Stimulated activated naive B cell treated with anti-CD40 and anti-IgM and Interleukin-4, amounts not matched to agents 10 μg/mL and 1 μg/mL and 100 μg/mL, for 72 hours (primary cell): ENCODE measurements at regions not wholly inside any gene's neighbourhood (a gene's known extent, or its start where the extent isn't known, plus 50 kb on each side); places are given as distances from the start of the nearest gene placed in this dataset.

Experiments
- ATAC-seq, 2 donors: fragments of 150-1000 bp; cut with Tn5 transposase; replicated peaks; 2 replicates each; pipeline ENCODE4 v1.10.0; 2021; ENCODE audit warnings: moderate library complexity in 1 of 2
- DNase-seq: peaks from one replicate; pipeline ENCODE4 v3.0.0; 2021
- H3K27ac Mint-ChIP-seq: one replicate; pipeline ENCODE4 v1.8.0; 2022; ENCODE audit warnings: mild to moderate bottlenecking, mixed read lengths
- H3K27me3 Mint-ChIP-seq, 2 donors: one replicate each; pipeline ENCODE4 v1.8.0; 2022; ENCODE audit warnings: mixed read lengths in 2 of 2
- H3K36me3 Mint-ChIP-seq, 2 donors: one replicate each; pipeline ENCODE4 v1.8.0; 2022; ENCODE audit warnings: mixed read lengths in 2 of 2, mild to moderate bottlenecking in 1 of 2
- H3K4me1 Mint-ChIP-seq, 2 donors: one replicate each; pipeline ENCODE4 v1.8.0; 2022; ENCODE audit warnings: mixed read lengths in 2 of 2, mild to moderate bottlenecking in 1 of 2
- H3K4me3 Mint-ChIP-seq, 2 donors: one replicate each; pipeline ENCODE4 v1.8.0; 2022; ENCODE audit warnings: mild to moderate bottlenecking in 2 of 2, mixed read lengths in 2 of 2, moderate library complexity in 1 of 2
- H3K9me3 Mint-ChIP-seq, 2 donors: one replicate each; pipeline ENCODE4 v1.8.0; 2022; ENCODE audit warnings: mixed read lengths in 2 of 2, mild to moderate bottlenecking in 1 of 2

DNA sequence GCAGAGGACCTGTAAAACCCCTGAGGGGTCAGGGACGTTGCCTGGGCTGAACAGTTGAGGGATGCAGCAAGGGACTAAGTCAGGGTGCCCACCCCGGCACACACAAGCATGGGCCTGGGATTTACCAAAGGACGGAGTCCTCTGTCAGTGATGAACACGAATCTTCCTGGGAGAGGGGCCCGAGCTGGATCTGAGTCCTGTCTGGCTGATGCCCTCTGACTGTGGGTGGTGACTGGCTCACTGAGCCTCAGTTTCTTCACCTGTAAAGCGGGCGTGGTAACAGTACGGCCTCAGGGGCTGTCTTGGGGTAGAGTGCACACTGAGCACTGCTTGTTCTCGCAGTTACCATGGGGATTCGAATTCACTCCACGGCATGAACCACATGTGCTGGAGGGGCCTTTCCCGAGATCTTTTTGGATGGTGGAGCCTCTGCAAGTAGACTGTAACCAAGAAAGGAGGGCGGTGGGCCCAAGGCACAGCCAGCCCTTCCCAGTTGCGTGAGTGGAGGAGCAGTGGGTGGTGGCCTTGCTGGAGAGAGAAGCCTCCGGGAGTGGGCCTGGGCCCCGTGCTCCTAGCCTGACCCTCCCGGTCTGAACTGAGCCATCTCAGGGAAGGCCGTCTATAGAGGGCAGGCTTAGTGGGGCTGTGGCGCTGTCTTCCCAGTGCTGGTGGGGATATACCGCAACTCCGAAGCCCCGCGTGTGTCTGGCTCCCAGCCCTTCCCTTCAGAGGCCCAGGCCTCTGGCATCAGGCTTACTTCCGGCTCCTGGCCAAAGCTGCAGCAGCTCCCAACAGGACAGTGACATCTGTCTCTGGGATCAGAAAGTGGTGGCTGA, 130.8 kb upstream of the HS6ST1 start:
- ATAC-seq: no peak
- peaks cover 14 to 22% of the 10 kb centered on the region in 2 donors for H3K27me3 Mint-ChIP-seq
- DNase-seq: no peak
- no peaks in the 10 kb centered on the region for H3K36me3 Mint-ChIP-seq
- no peak overlapping the region for H3K4me3 Mint-ChIP-seq
- no peaks in the 10 kb centered on the region for H3K4me1 Mint-ChIP-seq
- H3K9me3 Mint-ChIP-seq: peaks cover 0 to 7% of the 10 kb centered on the region in 2 donors
- no peak overlapping the region for H3K27ac Mint-ChIP-seq

DNA sequence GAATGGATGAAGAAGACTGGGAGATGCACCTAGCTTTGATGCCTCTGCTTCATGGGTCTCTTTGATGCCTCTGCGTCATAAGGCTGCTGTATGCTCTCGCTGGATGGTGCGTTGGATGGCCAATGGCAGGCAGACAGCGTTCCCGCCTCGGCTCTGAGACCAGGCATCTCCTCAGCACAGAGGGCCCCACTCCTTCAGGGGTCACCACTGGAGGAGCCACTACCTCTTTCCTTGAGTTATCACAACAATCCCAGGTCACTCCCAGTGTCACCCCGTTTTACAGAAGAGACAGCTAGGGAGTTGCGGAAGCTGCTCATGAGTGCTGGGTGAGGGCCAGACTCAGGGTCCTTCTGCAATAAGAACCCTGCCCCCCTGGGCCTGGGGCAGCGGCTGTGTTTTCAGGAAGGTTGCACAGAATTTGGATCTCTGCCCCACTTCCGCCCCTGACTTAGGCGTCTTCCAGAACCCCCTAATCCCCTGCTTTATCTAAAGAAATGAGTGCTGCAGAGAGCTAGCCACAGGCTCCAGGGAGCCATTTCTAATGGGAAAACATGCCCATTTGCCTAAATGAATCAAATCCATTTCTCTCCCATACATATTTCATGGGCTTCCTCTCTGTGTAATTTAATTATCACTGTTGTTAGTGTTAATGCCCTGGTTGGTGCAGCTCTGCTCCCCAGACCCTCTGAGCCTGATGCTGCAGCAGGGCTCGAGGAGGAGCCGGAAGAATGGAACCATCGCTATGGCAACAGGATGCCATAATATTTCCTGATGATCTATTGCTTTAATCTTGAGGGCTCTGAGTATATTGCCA, 131.8 kb upstream of the HS6ST1 start:
- Mint-ChIP-seq H3K4me1 (no peaks in the 10 kb centered on the region), H3K27ac (no peak overlapping the region), H3K36me3 (no peaks in the 10 kb centered on the region), H3K4me3 (no peak overlapping the region), H3K27me3 (peaks cover 15 to 19% of the 10 kb centered on the region in 2 donors), H3K9me3 (peaks cover 0 to 7% of the 10 kb centered on the region in 2 donors)
- no peak for ATAC-seq
- no peak for DNase-seq

DNA sequence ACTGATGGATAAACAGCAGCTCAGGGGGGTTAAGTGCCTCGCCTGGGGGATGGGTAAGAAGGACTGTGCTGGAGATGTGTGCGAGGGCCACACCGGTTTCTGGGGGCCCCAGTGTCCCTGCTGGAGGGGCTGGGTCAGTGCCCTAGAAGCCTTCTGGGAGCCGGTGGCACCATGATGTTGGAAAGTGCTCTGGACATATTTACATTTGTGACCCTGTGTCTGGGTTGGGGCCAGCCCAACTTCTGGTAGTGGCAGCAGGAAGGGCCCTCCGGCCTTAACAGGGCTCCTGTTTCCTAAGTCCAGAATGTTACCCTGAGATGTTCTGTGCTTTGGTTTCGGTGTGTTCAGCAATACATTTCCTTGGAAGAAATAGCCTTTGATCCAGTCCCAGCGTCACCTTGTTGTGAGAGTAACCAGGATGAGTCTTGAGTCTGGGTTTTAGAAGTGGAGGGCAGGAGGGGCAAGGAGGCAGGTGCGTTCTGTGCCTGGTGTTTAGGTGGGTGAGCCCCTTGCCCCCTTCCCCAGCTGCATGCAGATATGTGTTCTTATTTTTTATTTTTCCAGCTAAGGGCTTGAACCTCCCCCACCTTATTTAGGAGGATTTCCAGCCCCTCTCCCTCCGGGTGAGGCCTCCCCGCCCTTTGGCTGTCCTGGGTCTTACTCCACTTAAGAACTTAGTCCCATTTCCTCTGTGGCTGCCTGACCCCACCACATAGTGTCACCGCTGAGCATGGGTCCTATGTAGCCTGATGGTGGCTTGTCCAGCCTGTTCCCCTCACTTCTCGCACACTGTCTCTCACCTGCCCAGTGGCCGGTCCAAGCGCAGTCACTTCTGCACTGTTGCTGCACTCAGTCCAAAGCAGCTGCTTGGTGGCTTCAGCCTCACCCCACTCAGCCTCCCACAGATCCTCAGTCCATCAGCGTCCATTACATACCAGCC, 132.7 kb upstream of the HS6ST1 start:
- Mint-ChIP-seq H3K4me3 (no peak overlapping the region), H3K4me1 (no peaks in the 10 kb centered on the region), H3K9me3 (peaks cover 0 to 7% of the 10 kb centered on the region in 2 donors), H3K36me3 (peaks cover 0 to 1% of the 10 kb centered on the region in 2 donors), H3K27me3 (peaks cover 15% of the 10 kb centered on the region in 2 donors), H3K27ac (no peak overlapping the region)
- ATAC-seq (no peak), DNase-seq (no peak)

DNA sequence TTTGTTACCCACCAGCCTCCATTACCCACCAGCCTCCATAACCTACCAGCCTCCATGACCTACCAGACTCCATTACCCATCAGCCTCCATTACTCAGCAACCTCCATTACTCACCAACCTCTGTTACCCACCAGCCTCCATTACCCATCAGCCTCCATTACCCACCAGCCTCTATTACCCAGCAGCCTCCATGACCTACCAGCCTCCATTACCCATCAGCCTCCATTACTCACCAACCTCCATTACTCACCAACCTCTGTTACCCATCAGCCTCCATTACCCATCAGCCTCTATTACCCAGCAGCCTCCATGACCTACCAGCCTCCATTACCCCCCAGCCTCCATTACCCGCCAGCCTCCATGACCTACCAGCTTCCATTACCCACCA, 133.3 kb upstream of the HS6ST1 start:
- Mint-ChIP-seq H3K36me3 (peaks cover 0 to 1% of the 10 kb centered on the region in 2 donors), H3K4me1 (no peaks in the 10 kb centered on the region), H3K4me3 (no peak overlapping the region), H3K27ac (no peak overlapping the region), H3K27me3 (peaks cover 9 to 16% of the 10 kb centered on the region in 2 donors), H3K9me3 (peaks cover 0 to 7% of the 10 kb centered on the region in 2 donors)
- ATAC-seq: no peak
- DNase-seq: no peak

DNA sequence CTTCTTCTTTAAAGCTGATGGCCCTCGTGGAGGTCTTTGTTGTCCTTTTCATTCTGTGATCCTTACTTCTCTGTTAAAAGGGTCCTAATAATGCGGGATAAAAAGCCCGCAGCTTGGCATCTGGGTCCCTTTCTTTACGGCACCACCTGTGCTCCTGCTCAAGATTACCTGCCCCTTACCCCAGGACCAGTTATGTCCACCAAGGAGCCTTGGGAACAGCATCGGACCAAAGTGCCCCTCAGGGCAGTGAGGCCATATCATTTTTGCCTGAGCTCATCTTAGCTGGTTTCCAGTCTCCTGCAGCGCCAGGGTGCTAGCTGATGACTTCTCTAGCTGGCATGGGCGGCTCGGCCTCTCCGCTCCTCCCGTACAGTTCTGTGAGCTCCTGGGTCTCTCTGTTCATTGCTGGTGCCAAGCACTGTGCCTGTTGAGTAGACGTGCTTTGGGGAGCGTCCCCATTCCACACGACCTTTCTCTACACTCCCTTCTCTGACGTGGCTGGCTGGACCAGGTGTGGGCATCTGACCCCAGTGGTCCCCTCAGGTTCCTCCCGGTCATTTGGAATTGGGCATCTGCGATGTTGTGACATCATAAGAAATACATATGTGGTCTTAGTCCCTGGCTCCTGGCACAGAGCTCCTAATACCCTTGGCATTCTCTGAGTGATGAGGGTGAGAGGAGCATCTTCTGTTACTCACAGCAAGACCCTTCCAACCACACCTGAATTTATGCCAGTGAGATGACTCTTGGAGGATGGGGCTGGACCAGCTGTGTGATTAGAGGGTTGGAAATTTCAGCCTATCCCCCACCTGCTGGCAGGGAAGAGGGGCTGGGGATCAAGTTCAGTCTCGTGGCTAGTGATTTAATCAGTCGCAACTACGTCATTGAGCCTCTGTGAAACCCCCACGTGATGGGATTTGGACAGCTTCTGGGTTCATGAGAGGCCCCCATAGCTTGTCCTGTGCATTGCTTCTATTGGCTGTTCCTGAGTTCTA, 134.2 kb upstream of the HS6ST1 start:
- no peak overlapping the region for H3K4me3 Mint-ChIP-seq
- H3K9me3 Mint-ChIP-seq: peaks cover 0 to 7% of the 10 kb centered on the region in 2 donors
- peaks cover 0 to 1% of the 10 kb centered on the region in 2 donors for H3K36me3 Mint-ChIP-seq
- H3K27me3 Mint-ChIP-seq: peaks cover 9 to 18% of the 10 kb centered on the region in 2 donors
- no peaks in the 10 kb centered on the region for H3K4me1 Mint-ChIP-seq
- no peak for DNase-seq
- ATAC-seq: no peak
- no peak overlapping the region for H3K27ac Mint-ChIP-seq

DNA sequence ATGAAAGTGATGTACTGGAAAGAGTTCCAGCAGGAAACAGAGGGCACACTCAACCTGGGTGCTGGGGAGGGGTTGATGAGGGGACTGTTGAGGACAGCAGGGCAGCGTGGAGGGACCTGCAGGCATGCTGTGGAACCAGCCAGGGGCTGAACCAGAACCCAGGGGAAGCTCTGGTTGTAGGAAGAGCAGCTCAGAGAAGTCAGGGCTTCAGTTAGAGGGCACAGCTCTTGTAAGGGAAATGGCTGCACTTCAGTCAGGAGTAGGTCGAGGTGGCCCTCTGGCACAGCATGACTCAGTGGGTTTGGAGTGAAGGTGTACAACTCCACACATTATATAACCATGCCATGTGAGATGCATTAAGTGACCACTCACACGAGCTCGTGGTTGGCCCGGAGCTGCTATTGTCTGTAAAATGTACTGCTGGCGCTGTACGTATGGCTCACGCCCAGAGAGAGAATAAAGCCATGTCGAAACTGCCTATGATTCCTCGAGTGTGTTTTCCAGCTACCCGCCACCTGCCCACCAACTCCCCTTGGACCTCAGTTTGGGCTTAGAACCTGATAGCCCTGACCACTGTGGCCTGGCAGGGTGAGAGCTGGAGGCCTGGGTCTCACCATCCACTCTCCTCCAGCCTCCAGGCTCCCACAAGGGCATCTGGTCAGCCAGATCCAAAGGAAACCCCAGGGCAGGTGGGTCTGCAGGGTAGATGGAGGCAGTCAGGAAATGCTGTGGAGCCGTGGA, 136.5 kb upstream of the HS6ST1 start:
- Mint-ChIP-seq H3K36me3 (peaks cover 0 to 1% of the 10 kb centered on the region in 2 donors), H3K4me1 (no peaks in the 10 kb centered on the region), H3K9me3 (peaks cover 0 to 7% of the 10 kb centered on the region in 2 donors), H3K27me3 (peaks cover 9 to 18% of the 10 kb centered on the region in 2 donors), H3K4me3 (no peak overlapping the region), H3K27ac (no peak overlapping the region)
- ATAC-seq (no peak), DNase-seq (no peak)

DNA sequence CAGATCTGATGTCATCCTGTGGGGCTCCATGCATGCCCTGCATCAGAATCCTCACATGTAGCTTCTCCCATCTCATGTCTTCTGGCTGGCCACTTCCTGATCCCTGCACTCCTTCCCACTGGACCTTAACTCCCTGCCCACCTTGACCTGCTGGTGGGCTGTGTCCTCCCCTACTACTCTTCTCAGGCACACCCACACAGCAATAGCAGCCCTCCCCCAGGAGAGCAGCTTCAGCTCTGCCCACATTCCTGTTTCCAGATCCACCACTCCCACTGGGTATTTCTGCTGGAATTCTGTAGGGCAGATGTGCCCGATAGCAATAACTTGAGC, 137.0 kb upstream of the HS6ST1 start:
- ATAC-seq (no peak), DNase-seq (no peak)
- Mint-ChIP-seq H3K27ac (no peak overlapping the region), H3K9me3 (peaks cover 0 to 7% of the 10 kb centered on the region in 2 donors), H3K4me1 (no peaks in the 10 kb centered on the region), H3K36me3 (peaks cover 0 to 1% of the 10 kb centered on the region in 2 donors), H3K4me3 (no peak overlapping the region), H3K27me3 (peaks cover 9 to 18% of the 10 kb centered on the region in 2 donors)

DNA sequence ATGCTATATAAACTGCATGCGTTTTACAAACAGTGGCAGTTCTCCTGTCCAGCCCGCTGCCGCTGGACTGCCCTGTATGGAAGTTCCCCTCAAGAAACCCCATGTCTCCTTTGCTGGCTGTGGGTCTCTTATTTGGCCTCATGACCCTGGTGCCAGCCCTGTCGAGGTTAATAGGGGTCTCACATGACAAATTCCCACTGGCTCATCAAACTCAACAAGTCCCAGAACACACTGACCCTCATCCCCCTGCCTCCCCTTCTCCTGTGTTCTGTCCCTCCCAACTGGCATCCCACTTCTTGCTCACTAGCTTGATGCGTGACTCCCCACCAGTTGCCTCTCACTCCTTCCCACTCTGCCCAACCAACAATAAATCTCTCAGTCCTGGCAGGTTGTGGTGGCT, 137.6 kb upstream of the HS6ST1 start:
- H3K36me3 Mint-ChIP-seq: peaks cover 0 to 1% of the 10 kb centered on the region in 2 donors
- ATAC-seq (no peak), DNase-seq (no peak)
- H3K9me3 Mint-ChIP-seq: peaks cover 0 to 7% of the 10 kb centered on the region in 2 donors
- H3K27me3 Mint-ChIP-seq: peaks cover 9 to 18% of the 10 kb centered on the region in 2 donors
- H3K4me3 Mint-ChIP-seq: no peak overlapping the region
- no peaks in the 10 kb centered on the region for H3K4me1 Mint-ChIP-seq
- H3K27ac Mint-ChIP-seq: no peak overlapping the region

DNA sequence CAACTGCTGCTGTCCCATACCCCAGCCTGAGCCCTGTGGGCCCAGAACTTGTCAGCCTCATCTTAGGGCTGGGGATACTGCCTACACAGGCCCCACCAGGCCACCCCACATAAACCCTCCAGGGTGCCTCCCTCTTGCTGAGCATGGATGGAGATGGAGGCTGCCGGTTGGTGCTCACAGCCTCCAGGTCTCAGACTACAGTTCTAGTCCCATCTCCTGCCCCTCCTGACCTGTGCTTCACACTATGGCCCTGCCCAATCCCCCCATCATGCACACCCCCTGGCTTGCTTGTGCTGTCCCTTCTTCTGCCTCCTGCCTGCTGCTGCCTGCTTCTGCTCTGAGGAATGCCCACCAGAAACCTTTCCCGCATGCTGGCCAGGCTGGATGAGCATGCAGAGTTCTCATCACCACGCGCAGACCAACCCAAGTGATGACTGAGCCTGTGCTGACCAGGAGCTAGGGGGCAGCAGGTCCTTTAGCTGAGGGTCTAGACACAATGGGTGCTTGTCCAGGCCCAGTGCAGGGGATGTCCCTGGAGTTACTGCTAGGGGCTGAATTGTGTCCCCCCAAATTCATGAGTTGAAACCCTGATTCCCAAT, 138.4 kb upstream of the HS6ST1 start:
- no peak overlapping the region for H3K27ac Mint-ChIP-seq
- H3K27me3 Mint-ChIP-seq: peaks cover 4 to 13% of the 10 kb centered on the region in 2 donors
- H3K36me3 Mint-ChIP-seq: peaks cover 3 to 6% of the 10 kb centered on the region in 2 donors
- ATAC-seq (no peak), DNase-seq (no peak)
- no peaks in the 10 kb centered on the region for H3K4me1 Mint-ChIP-seq
- H3K4me3 Mint-ChIP-seq: no peak overlapping the region
- H3K9me3 Mint-ChIP-seq: peaks cover 0 to 7% of the 10 kb centered on the region in 2 donors

DNA sequence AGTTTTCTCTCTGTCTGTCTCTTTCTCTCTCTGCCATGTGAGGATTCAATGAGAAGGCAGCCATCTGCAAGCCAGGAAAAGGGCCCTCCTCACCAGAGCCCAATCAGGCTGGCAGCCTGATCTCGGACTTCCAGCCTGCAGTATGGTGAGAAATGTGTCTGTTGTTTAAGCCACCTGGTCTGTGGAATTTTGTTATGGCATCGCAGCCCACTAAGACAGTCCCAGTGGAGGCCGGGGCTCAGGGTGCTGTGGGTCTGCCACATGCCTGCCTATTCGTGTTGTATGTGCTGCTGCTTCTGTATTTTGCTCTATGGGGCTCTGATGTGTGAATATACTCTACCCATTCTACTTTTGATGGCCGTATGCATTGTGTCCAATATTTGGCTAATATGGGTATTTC, 139.0 kb upstream of the HS6ST1 start:
- Mint-ChIP-seq H3K27me3 (peaks cover 0 to 10% of the 10 kb centered on the region in 2 donors), H3K9me3 (peaks cover 0 to 5% of the 10 kb centered on the region in 2 donors), H3K36me3 (peaks cover 3 to 6% of the 10 kb centered on the region in 2 donors), H3K27ac (no peak overlapping the region), H3K4me3 (no peak overlapping the region), H3K4me1 (no peaks in the 10 kb centered on the region)
- no peak for DNase-seq
- no peak for ATAC-seq

DNA sequence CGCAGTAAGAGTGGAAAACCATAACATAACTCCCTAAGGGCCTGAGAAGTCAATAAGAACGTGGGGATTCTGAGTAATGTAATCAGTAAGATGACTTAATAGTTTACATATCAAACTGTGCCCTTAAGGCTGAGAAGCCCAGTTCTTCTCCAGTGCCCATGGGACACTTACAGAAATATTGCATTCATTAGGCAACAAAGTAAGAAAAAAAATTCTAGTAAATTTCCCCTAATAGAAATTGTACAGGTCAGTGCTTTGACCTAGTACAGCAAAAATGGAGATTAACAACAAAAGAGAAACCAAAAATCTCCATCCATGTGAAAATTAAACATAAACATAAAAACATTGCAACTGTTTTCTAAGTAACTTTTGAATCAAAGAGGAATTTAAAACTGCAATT, 139.8 kb upstream of the HS6ST1 start:
- no peak overlapping the region for H3K4me3 Mint-ChIP-seq
- DNase-seq: no peak
- peaks cover 0 to 10% of the 10 kb centered on the region in 2 donors for H3K27me3 Mint-ChIP-seq
- H3K36me3 Mint-ChIP-seq: peaks cover 3 to 6% of the 10 kb centered on the region in 2 donors
- no peak overlapping the region for H3K27ac Mint-ChIP-seq
- peak; percentile 71 to 78 for ATAC-seq
- peaks cover 0 to 5% of the 10 kb centered on the region in 2 donors for H3K9me3 Mint-ChIP-seq
- no peaks in the 10 kb centered on the region for H3K4me1 Mint-ChIP-seq

DNA sequence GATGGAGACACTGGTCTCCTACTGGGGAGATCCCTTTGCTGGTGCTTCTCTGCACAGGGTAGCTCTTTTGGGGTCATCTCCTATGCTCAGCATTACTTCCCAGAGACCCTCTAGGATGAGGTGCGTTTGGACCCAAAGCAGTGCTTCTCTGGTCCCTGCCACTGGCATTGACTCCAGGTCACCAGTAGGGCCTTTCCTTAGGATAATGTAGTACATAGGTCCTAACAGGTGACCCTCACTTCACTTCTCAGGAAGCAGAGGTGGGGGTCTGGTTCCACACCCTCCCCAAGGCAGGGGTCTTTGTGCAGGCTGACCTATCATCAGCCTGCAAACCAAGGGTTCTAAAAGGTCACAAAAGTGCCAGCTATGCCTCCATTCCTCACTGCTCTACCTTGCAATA, 145.8 kb upstream of the HS6ST1 start:
- H3K36me3 Mint-ChIP-seq: peaks cover 12 to 15% of the 10 kb centered on the region in 2 donors
- H3K27me3 Mint-ChIP-seq: no peaks in the 10 kb centered on the region
- DNase-seq (no peak), ATAC-seq (no peak)
- H3K27ac Mint-ChIP-seq: no peak overlapping the region
- H3K4me3 Mint-ChIP-seq: no peak overlapping the region
- no peaks in the 10 kb centered on the region for H3K4me1 Mint-ChIP-seq
- peaks cover 15 to 19% of the 10 kb centered on the region in 2 donors for H3K9me3 Mint-ChIP-seq
